Nephron progenitor cell (in vitro differentiated cells): ENCODE measurements at regions not wholly inside any gene's neighbourhood (a gene's known extent, or its start where the extent isn't known, plus 50 kb on each side); places are given as distances from the start of the nearest gene placed in this dataset.
"Not testable (repeated sequence)": the region's sequence is repeated elsewhere in the genome, so short reads cannot be mapped to it uniquely, and the experiment has no call there.

Source experiments
- DNase-seq: peaks from one replicate; pipeline ENCODE4 v3.0.0; 2021
- H3K27ac Mint-ChIP-seq: 2 replicates; pipeline ENCODE4 v1.8.0; 2021; ENCODE audit warnings: mild to moderate bottlenecking, moderate library complexity, mixed read lengths
- H3K27me3 Mint-ChIP-seq: 2 replicates; pipeline ENCODE4 v1.8.0; 2021; ENCODE audit warnings: mild to moderate bottlenecking, low read depth, mixed read lengths; ENCODE audit not compliant: poor library complexity
- H3K36me3 Mint-ChIP-seq: 2 replicates; pipeline ENCODE4 v1.8.0; 2021; ENCODE audit warnings: low read depth, mixed read lengths
- H3K4me1 Mint-ChIP-seq: 2 replicates; pipeline ENCODE4 v1.8.0; 2021; ENCODE audit warnings: mixed read lengths
- H3K4me3 Mint-ChIP-seq: 2 replicates; pipeline ENCODE4 v1.8.0; 2021; ENCODE audit warnings: mild to moderate bottlenecking, moderate library complexity, mixed read lengths
- H3K9me3 Mint-ChIP-seq: 2 replicates; pipeline ENCODE4 v1.8.0; 2021; ENCODE audit warnings: mild to moderate bottlenecking, moderate library complexity, mixed read lengths
- CTCF ChIP-seq: fragments of 200-600 bp; sonication (generic); IDR thresholded peaks from 2 replicates; pipeline ENCODE4 v1.5.0; 2021; ENCODE audit warnings: antibody characterized with exemption

GRCh38 chr10:131822013-131822691 is 78.7 kb upstream of the PPP2R2D start:
- Mint-ChIP-seq H3K27ac (no peak overlapping the region), H3K36me3 (no peaks in the 10 kb centered on the region), H3K9me3 (no peaks in the 10 kb centered on the region), H3K4me1 (peaks cover 67% of the 10 kb centered on the region), H3K4me3 (no peak overlapping the region), H3K27me3 (peaks cover 16% of the 10 kb centered on the region)
- TF ChIP-seq CTCF = no peak
- DNase-seq = no peak

DNA sequence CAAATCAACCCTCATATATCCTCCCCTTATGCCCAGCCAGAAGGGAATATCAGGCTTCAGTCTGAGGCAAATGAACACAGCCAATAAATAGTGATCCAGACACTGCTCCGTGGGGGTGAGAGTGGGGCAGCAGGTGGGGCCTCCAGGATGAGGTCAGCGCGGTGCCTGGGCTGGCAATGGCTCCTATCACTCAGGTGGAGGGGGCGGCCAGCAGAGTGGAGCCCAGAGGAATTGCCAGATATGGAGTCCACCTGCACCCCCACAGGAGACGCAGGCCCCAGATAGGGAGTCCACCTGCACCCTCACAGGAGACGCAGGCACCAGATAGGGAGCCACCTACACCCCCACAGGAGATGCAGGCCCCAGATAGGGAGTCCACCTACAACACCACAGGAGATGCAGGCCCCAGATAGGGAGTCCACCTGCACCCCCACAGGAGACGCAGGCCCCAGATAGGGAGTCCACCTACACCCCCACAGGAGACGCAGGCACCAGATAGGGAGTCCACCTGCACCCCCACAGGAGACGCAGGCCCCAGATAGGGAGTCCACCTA is 78.0 kb upstream of the PPP2R2D start:
- no peak for DNase-seq
- H3K27me3 Mint-ChIP-seq = peaks cover 12% of the 10 kb centered on the region
- no peak overlapping the region for H3K27ac Mint-ChIP-seq
- H3K4me3 Mint-ChIP-seq = no peak overlapping the region
- no peaks in the 10 kb centered on the region for H3K36me3 Mint-ChIP-seq
- peaks cover 61% of the 10 kb centered on the region for H3K4me1 Mint-ChIP-seq
- TF ChIP-seq CTCF = no peak
- H3K9me3 Mint-ChIP-seq = peaks cover 5% of the 10 kb centered on the region

GRCh38 chr10:131823601-131824099 is 77.2 kb upstream of the PPP2R2D start:
- DNase-seq, H3K4me3 Mint-ChIP-seq, H3K36me3 Mint-ChIP-seq, H3K27ac Mint-ChIP-seq: not testable (repeated sequence)
- Mint-ChIP-seq H3K27me3 (peaks cover 19% of the 10 kb centered on the region), H3K9me3 (peaks cover 11% of the 10 kb centered on the region), H3K4me1 (peaks cover 52% of the 10 kb centered on the region)

- no peak for TF ChIP-seq CTCF
- H3K9me3 Mint-ChIP-seq = peaks cover 11% of the 10 kb centered on the region
- H3K4me3 Mint-ChIP-seq = no peak overlapping the region
- H3K27me3 Mint-ChIP-seq = peaks cover 20% of the 10 kb centered on the region
- peaks cover 43% of the 10 kb centered on the region for H3K4me1 Mint-ChIP-seq
- no peak overlapping the region for H3K27ac Mint-ChIP-seq
- no peak for DNase-seq
- no peaks in the 10 kb centered on the region for H3K36me3 Mint-ChIP-seq
Observed at GRCh38 chr10:131824371-131825149, 76.2 kb upstream of the PPP2R2D start.

DNA sequence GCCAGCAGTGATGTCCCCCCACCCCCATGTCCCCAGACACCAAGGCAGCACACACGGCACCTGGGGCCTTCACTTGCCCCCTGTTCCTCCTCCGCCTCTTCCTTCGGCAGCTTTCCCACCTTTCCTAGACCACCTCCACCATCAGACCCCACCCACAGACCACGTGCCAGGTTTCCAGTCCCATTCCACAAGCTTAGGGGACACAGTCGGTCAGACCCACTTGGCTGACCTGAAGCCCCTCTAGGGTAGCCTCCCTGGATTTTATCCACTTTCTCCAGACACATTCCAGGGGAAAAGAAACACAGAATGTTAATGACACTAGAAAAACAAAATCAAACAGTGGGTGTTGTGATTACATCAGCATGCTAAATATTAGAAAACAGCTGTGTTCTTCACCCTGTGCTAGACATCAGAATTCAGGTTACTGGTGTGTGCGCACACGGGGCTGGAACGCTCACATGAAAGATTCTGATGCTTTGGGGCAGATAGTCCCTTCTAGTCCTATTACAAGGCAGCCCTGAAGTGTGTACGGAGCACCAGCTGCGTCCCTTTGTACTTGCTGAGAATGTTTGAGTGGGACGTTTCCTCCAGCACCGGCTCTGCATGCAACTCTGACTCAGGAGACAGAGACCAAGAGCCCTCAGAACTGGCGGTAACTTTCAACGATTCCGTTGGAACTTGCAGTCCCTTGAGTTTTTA is 75.5 kb upstream of the PPP2R2D start:
- Mint-ChIP-seq H3K27me3 (peaks cover 23% of the 10 kb centered on the region), H3K36me3 (no peaks in the 10 kb centered on the region), H3K4me1 (peaks cover 35% of the 10 kb centered on the region), H3K4me3 (peak overlapping the region; percentile 27), H3K9me3 (peaks cover 11% of the 10 kb centered on the region), H3K27ac (no peak overlapping the region)
- no peak for TF ChIP-seq CTCF
- no peak for DNase-seq
